Mesothelial cell of epicardium (in vitro differentiated cells): ENCODE measurements at regions not wholly inside any gene's neighbourhood (a gene's known extent, or its start where the extent isn't known, plus 50 kb on each side); places are given as distances from the start of the nearest gene placed in this dataset.

Source experiments
- DNase-seq, 2 experiments: peaks; one replicate each; pipeline ENCODE4 v3.0.0; 2021; ENCODE audit warnings: low spot score in 2 of 2; ENCODE audit not compliant: unreplicated experiment in 2 of 2
- H3K27ac Mint-ChIP-seq: 2 replicates; pipeline ENCODE4 v1.8.0; 2021; ENCODE audit warnings: mixed read lengths
- H3K27me3 Mint-ChIP-seq: 2 replicates; pipeline ENCODE4 v1.8.0; 2021; ENCODE audit warnings: low read depth, mixed read lengths
- H3K36me3 Mint-ChIP-seq: 2 replicates; pipeline ENCODE4 v1.8.0; 2021; ENCODE audit warnings: mixed read lengths
- H3K4me1 Mint-ChIP-seq: 2 replicates; pipeline ENCODE4 v1.8.0; 2021; ENCODE audit warnings: mixed read lengths
- H3K4me3 Mint-ChIP-seq: 2 replicates; pipeline ENCODE4 v1.8.0; 2021; ENCODE audit warnings: mild to moderate bottlenecking, moderate library complexity, mixed read lengths
- H3K9me3 Mint-ChIP-seq: 2 replicates; pipeline ENCODE4 v1.8.0; 2021; ENCODE audit warnings: mixed read lengths
- TF ChIP-seq, protein P1 (sequence below): fragments of 200-600 bp; sonication (generic); IDR thresholded peaks from one replicate; pipeline ENCODE4 v1.5.0; 2021; ENCODE audit warnings: antibody characterized with exemption; ENCODE audit not compliant: unreplicated experiment

DNA sequence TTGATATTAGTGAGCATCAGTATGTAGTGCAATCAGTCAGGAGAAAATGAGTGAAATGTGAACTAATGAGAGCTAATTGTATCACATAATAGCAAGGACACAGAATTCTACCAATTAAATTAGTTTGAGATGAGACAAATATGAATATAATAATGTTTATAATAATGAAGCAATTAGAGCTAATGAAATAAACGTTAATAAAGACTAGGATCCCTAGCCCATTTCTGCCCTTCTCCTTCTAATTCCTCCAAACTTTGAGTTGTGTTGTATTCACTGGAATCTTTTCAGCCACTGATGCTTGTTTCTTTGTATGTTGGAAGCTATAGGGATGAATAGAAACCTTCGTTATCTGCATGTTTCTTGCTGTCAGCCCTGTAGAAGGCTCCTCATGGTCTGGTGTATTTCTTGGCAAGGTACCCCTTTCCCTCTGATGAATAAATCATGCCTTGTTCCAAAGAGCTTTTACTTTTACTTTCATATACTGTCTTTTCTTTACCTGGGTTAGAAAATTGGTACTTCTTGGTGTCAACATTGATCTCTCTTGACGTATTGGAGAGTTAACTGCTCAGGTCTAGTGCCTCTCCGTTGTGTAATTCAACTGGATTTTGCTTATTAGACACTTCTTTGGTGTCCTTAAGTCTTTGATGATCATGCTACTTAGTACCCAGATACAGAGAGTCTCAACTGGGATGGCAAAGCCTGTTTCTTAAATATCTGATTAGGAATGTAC is 154.8 kb downstream of the PTCSC3 start:
- Mint-ChIP-seq H3K27ac (no peak overlapping the region), H3K4me3 (no peak overlapping the region), H3K36me3 (no peaks in the 10 kb centered on the region), H3K4me1 (no peaks in the 10 kb centered on the region), H3K9me3 (no peaks in the 10 kb centered on the region), H3K27me3 (peaks cover 35% of the 10 kb centered on the region)
- TF ChIP-seq, protein P1, sequence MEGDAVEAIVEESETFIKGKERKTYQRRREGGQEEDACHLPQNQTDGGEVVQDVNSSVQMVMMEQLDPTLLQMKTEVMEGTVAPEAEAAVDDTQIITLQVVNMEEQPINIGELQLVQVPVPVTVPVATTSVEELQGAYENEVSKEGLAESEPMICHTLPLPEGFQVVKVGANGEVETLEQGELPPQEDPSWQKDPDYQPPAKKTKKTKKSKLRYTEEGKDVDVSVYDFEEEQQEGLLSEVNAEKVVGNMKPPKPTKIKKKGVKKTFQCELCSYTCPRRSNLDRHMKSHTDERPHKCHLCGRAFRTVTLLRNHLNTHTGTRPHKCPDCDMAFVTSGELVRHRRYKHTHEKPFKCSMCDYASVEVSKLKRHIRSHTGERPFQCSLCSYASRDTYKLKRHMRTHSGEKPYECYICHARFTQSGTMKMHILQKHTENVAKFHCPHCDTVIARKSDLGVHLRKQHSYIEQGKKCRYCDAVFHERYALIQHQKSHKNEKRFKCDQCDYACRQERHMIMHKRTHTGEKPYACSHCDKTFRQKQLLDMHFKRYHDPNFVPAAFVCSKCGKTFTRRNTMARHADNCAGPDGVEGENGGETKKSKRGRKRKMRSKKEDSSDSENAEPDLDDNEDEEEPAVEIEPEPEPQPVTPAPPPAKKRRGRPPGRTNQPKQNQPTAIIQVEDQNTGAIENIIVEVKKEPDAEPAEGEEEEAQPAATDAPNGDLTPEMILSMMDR, result no peak
- DNase-seq, result no peak

DNA sequence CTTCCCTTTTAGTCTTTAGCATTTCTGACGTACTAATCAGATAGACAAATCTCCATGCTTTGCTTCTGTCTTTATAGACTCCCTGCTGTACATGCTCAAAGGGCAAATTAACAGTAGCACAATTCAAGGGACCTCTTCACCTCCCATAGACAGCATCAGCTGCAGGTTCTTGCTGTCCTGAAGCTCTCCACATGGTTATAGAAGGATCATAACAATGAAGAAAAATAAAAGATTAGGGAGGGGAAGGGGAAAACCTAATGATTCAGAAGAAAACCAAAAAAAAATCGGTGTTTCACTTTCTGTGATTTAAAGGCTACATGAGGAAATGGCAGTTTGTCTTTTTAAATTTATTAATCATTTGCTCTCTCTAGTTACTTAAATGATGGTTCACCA is 155.5 kb downstream of the PTCSC3 start:
- Mint-ChIP-seq H3K36me3 (no peaks in the 10 kb centered on the region), H3K27ac (no peak overlapping the region), H3K4me1 (no peaks in the 10 kb centered on the region), H3K27me3 (peaks cover 33% of the 10 kb centered on the region), H3K4me3 (no peak overlapping the region), H3K9me3 (no peaks in the 10 kb centered on the region)
- TF ChIP-seq, protein P1, result no peak
- DNase-seq, result no peak

DNA sequence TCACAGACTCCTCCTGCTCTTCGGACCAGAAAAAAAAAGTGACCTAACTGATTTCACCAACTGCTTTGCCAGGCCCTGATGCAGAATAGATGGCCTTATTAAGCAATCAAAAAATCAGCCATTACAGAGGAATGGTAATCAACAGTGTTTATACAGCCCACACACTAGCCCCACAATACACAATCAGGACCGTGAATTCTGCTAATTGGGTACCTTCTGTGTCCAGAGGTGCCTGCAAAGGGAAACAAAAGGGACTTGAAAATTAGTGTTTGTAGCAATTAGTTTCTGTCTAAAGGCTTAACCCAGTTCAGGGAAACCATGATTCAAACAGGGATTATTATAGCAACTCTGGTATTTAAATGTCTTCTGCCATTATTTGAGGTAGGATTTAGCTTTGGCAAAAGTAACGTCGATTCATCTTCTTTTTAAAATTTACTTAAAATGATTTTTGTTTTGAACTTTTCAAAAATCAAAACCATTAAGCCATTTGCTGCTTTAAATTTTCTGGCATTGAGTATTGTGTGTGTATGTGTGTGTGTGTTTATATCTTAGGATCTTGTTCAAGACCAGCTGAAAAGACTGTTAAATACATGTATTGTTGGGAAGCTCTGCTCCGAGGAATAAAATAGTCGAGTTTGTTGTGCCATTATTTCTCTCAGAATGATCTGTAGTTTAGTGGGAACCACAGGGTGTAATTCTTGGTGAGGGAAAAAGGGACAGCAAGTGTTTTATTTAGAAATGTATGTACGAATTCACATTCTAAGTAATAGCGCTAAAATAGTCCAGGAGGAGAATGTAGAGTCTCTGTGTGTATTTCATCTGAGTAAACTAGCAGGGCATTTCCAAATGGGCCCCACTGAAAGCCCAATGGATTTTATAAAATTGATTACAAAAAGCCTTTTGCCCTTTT is 156.1 kb downstream of the PTCSC3 start:
- no peak for DNase-seq
- H3K36me3 Mint-ChIP-seq, result no peaks in the 10 kb centered on the region
- H3K9me3 Mint-ChIP-seq, result no peaks in the 10 kb centered on the region
- H3K4me3 Mint-ChIP-seq, result no peak overlapping the region
- no peak overlapping the region for H3K27ac Mint-ChIP-seq
- H3K27me3 Mint-ChIP-seq, result peaks cover 30% of the 10 kb centered on the region
- TF ChIP-seq, protein P1, result no peak
- no peaks in the 10 kb centered on the region for H3K4me1 Mint-ChIP-seq

DNA sequence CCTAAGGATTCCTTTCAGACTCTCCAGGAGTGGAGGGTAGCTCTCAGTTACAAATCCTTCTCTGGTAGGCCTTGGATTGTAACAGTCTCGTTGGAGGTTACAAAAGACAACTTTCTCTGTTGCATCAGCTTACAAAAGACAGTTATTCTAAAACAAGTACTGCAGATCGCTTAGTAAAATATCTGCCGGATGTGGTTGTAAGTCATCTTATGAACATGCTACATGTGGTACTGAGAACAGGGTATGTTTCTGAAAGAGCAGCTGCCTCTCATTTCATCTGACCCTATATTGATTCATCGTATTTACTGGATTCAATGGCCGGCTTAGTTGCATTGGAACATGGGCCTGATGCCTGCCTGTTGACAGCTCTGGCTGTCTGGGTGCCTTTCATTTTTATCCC is 157.4 kb downstream of the PTCSC3 start:
- Mint-ChIP-seq H3K36me3 (no peaks in the 10 kb centered on the region), H3K27ac (no peak overlapping the region), H3K27me3 (peaks cover 25% of the 10 kb centered on the region), H3K4me3 (no peak overlapping the region), H3K9me3 (no peaks in the 10 kb centered on the region), H3K4me1 (no peaks in the 10 kb centered on the region)
- DNase-seq, result no peak
- TF ChIP-seq, protein P1, result no peak

DNA sequence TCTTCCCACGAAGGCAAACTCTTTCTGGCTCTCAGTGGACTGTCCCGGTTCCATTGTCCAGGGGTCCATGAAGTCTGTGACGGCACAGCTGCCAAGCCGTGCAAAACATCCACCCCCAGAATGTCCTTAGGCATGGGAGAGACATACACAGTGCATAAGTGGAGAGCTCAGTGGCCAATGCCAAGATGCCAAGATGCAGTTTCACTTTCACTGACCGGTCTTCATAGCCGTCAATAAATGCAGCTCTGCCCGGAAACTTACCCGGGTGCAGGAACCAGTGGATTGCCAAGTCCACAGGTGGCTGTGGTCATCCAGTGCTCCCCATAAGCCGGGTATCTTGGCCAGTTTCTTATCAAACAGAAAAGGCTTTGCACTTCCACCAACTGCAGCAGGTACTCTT is 162.3 kb downstream of the PTCSC3 start:
- H3K27me3 Mint-ChIP-seq, result peaks cover 17% of the 10 kb centered on the region
- no peaks in the 10 kb centered on the region for H3K4me1 Mint-ChIP-seq
- H3K4me3 Mint-ChIP-seq, result no peak overlapping the region
- TF ChIP-seq, protein P1, result no peak
- H3K27ac Mint-ChIP-seq, result no peak overlapping the region
- H3K9me3 Mint-ChIP-seq, result no peaks in the 10 kb centered on the region
- DNase-seq, result no peak
- H3K36me3 Mint-ChIP-seq, result no peaks in the 10 kb centered on the region
